ENCODE measurements at regions not wholly inside any gene's neighbourhood (a gene's known extent, or its start where the extent isn't known, plus 50 kb on each side); places are given as distances from the start of the nearest gene placed in this dataset.
A peak's percentile ranks its signal among the peaks of the same experiment; 100 is the strongest.

GRCh38 chr14:34376649-34377267 is 85.3 kb downstream of the SPTSSA start:
- Histone ChIP-seq H3F3A (ENCODE audit: insufficient read depth, low read length, poor library complexity, severe bottlenecking) (no peaks in the 10 kb centered on the region), H4K20me1 (ENCODE audit: insufficient read depth) (no peaks in the 10 kb centered on the region), H3K79me2 (replicated peaks; ENCODE audit: insufficient read depth, low read length) (no peaks in the 10 kb centered on the region), H2AFZ (ENCODE audit: low read depth, low read length) (no peak overlapping the region), H3K27ac (ENCODE audit: low read length) (peak overlapping the region; percentile 33), H3K9me3 (ENCODE audit: low read length) (no peaks in the 10 kb centered on the region), H3K4me3 (ENCODE audit: low read length) (peak overlapping the region; percentile 11), H3K4me2 (ENCODE audit: low read length) (no peak overlapping the region), H3K27me3 (ENCODE audit: insufficient read depth, low read depth, low read length) (no peaks in the 10 kb centered on the region), H3K9me2 (ENCODE audit: insufficient read depth, low read length) (no peaks in the 10 kb centered on the region), H3K9ac (ENCODE audit: low read length) (no peak overlapping the region), H3K36me3 (ENCODE audit: insufficient read depth, low read length) (no peaks in the 10 kb centered on the region)
- no peak for TF ChIP-seq SMC3 (conservative IDR thresholded peaks at IDR 0.05; ENCODE audit: poor library complexity)
- no peak for TF ChIP-seq MXI1 (conservative IDR thresholded peaks at IDR 0.05; ENCODE audit: poor library complexity, severe bottlenecking)
- peak; percentile 70 for TF ChIP-seq POLR2AphosphoS5 (IDR thresholded peaks at IDR 0.05)
- peak; percentile 14 for TF ChIP-seq REST (IDR thresholded peaks at IDR 0.05; ENCODE audit: borderline replicate concordance)
- TF ChIP-seq EP300 (conservative IDR thresholded peaks at IDR 0.05; ENCODE audit: poor library complexity, severe bottlenecking), result peak; percentile 73

DNA sequence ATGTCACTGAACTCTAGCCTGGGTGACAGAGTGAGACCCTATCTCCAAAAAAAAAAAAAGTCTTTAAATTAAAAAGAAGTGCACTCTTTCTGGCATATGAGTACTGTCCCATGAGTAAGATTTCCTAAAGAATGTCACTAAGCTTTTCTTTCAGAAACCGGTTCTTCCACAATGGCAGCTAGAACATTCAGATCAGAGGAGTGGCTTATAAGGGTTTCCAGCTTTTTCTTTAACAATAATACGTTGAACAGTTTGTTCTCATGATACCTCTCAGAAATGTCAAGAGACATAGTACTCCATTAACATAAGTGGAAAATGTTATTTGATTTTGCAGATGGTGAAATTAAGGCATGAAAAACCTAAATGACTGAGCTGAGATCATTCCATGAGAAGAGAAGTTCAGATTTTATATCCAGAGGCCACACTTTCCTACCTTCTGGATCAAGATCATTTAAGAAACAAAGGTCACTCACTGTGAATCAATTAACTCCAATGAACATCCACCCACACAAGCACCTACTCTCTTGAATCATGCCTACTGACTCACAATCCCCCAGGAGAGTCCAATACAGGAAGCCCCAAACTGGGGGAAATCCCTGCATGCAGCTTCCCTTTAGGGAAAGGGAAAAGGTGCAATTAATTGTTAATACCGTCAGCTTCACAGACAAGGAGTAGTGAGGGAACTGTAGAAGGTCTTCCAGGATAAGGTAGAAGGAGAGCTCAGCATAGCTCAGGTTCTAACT is 86.9 kb downstream of the SPTSSA start:
- TF ChIP-seq SMC3 (conservative IDR thresholded peaks at IDR 0.05; ENCODE audit: poor library complexity) (no peak), EP300 (conservative IDR thresholded peaks at IDR 0.05; ENCODE audit: poor library complexity, severe bottlenecking) (no peak), POLR2AphosphoS5 (IDR thresholded peaks at IDR 0.05) (no peak), CTCF (IDR thresholded peaks at IDR 0.05; ENCODE audit: poor library complexity, severe bottlenecking) (no peak), RAD21 (conservative IDR thresholded peaks at IDR 0.05) (no peak), REST (IDR thresholded peaks at IDR 0.05; ENCODE audit: borderline replicate concordance) (no peak), MXI1 (conservative IDR thresholded peaks at IDR 0.05; ENCODE audit: poor library complexity, severe bottlenecking) (no peak), TAF1 (IDR thresholded peaks at IDR 0.05; ENCODE audit: low read depth) (no peak), EZH2 (IDR thresholded peaks at IDR 0.05; ENCODE audit: borderline replicate concordance, insufficient read depth, low read length, poor library complexity, severe bottlenecking) (no peak)
- no peaks in the 10 kb centered on the region for H4K20me1 ChIP-seq (ENCODE audit: insufficient read depth)
- H3K4me2 ChIP-seq (ENCODE audit: low read length), result no peak overlapping the region
- H3K9me2 ChIP-seq (ENCODE audit: insufficient read depth, low read length), result no peaks in the 10 kb centered on the region
- no peaks in the 10 kb centered on the region for H3K27me3 ChIP-seq (ENCODE audit: insufficient read depth, low read depth, low read length)
- H3K9ac ChIP-seq (ENCODE audit: low read length), result no peak overlapping the region
- H3K9me3 ChIP-seq (ENCODE audit: low read length), result no peaks in the 10 kb centered on the region
- H3K27ac ChIP-seq (ENCODE audit: low read length), result no peak overlapping the region
- H3K79me2 ChIP-seq (replicated peaks; ENCODE audit: insufficient read depth, low read length), result no peaks in the 10 kb centered on the region
- no peaks in the 10 kb centered on the region for H3K36me3 ChIP-seq (ENCODE audit: insufficient read depth, low read length)
- H3K4me3 ChIP-seq (ENCODE audit: low read length), result no peak overlapping the region
- H2AFZ ChIP-seq (ENCODE audit: low read depth, low read length), result no peak overlapping the region
- H3F3A ChIP-seq (ENCODE audit: insufficient read depth, low read length, poor library complexity, severe bottlenecking), result no peaks in the 10 kb centered on the region
